Calu3 (cell line): ENCODE measurements at regions not wholly inside any gene's neighbourhood (a gene's known extent, or its start where the extent isn't known, plus 50 kb on each side); places are given as distances from the start of the nearest gene placed in this dataset.

Source experiments
- BruUV-seq: library from RNA; stranded (reverse); fragments of 400-500 nt; replicated peaks from 2 replicates; lab custom pipeline; 2021; lab: Mats Ljungman, UMichigan
- CTCF ChIA-PET: fragments of 300-600 bp; sonication (Branson Sonifier 250); formaldehyde crosslinking; loops from one replicate; lab custom pipeline; 2022; ENCODE audit warnings: antibody characterized with exemption; lab: Charles Lee
- DNase-seq: peaks from one replicate; pipeline ENCODE4 v3.0.0; 2022
- H3K27ac Mint-ChIP-seq: one replicate; pipeline ENCODE4 v1.8.0; 2022; ENCODE audit warnings: mixed read lengths; ENCODE audit not compliant: unreplicated experiment
- H3K27me3 Mint-ChIP-seq: one replicate; pipeline ENCODE4 v1.8.0; 2022; ENCODE audit warnings: mixed read lengths; ENCODE audit not compliant: unreplicated experiment
- H3K36me3 Mint-ChIP-seq: one replicate; pipeline ENCODE4 v1.8.0; 2022; ENCODE audit warnings: mild to moderate bottlenecking, moderate library complexity, mixed read lengths; ENCODE audit not compliant: insufficient read depth, unreplicated experiment
- H3K4me1 Mint-ChIP-seq: one replicate; pipeline ENCODE4 v1.8.0; 2022; ENCODE audit warnings: mild to moderate bottlenecking, low read depth, mixed read lengths; ENCODE audit not compliant: unreplicated experiment
- H3K4me3 Mint-ChIP-seq: one replicate; pipeline ENCODE4 v1.8.0; 2022; ENCODE audit warnings: mild to moderate bottlenecking, low read depth, moderate library complexity, mixed read lengths; ENCODE audit not compliant: unreplicated experiment
- H3K9me3 Mint-ChIP-seq: one replicate; pipeline ENCODE4 v1.8.0; 2022; ENCODE audit warnings: low read depth, mixed read lengths; ENCODE audit not compliant: unreplicated experiment
- intact Hi-C: fragments of 100-400 bp; cut with micrococcal nuclease; formaldehyde crosslinking; loops from one replicate; pipeline ENCODE4 v1.10.0; 2022; ENCODE audit not compliant: unreplicated experiment
- TF ChIP-seq, protein P1 (sequence below): fragments of 200-600 bp; IDR thresholded peaks from one replicate; pipeline ENCODE4 v1.8.0; 2022; ENCODE audit warnings: antibody characterized with exemption; ENCODE audit not compliant: unreplicated experiment

DNA sequence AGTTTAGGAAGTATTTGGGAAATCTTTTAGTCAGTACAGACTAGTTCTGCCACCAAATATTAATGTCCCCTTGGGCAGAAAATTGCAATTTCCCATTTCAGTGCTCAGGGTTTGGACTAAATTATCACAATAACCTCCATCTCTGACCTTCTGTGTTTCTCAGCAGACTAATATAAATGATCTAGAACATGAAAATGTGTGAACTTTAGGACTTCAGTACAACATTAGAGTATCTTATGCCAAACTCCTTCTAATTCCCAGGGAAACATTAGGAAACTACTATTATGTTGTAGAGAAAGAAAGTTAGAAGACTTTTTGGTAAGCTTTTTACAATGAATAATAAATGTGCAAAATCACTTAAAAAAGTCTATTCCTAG lies 1087.6 kb upstream of the CITED2 start:
- CTCF ChIA-PET, result interaction anchor here (0.7 to 1.2 kb wide), 2 partner anchors 161 to 253 kb away, joined by 3 to 11 read pairs; no protein-coding TSS in a partner anchor
- Mint-ChIP-seq H3K4me3 (no peak overlapping the region), H3K4me1 (peaks cover 44% of the 10 kb centered on the region), H3K27ac (peak overlapping the region; percentile 85), H3K36me3 (peaks cover 6% of the 10 kb centered on the region), H3K27me3 (no peaks in the 10 kb centered on the region), H3K9me3 (no peaks in the 10 kb centered on the region)
- intact Hi-C loops, result loop anchor here (10.0 kb wide), 2 partner anchors 73 to 877 kb away; no protein-coding TSS in a partner anchor
- DNase-seq, result no peak
- TF ChIP-seq, protein P1, sequence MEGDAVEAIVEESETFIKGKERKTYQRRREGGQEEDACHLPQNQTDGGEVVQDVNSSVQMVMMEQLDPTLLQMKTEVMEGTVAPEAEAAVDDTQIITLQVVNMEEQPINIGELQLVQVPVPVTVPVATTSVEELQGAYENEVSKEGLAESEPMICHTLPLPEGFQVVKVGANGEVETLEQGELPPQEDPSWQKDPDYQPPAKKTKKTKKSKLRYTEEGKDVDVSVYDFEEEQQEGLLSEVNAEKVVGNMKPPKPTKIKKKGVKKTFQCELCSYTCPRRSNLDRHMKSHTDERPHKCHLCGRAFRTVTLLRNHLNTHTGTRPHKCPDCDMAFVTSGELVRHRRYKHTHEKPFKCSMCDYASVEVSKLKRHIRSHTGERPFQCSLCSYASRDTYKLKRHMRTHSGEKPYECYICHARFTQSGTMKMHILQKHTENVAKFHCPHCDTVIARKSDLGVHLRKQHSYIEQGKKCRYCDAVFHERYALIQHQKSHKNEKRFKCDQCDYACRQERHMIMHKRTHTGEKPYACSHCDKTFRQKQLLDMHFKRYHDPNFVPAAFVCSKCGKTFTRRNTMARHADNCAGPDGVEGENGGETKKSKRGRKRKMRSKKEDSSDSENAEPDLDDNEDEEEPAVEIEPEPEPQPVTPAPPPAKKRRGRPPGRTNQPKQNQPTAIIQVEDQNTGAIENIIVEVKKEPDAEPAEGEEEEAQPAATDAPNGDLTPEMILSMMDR, result no peak
- no TSS peak for BruUV-seq

DNA sequence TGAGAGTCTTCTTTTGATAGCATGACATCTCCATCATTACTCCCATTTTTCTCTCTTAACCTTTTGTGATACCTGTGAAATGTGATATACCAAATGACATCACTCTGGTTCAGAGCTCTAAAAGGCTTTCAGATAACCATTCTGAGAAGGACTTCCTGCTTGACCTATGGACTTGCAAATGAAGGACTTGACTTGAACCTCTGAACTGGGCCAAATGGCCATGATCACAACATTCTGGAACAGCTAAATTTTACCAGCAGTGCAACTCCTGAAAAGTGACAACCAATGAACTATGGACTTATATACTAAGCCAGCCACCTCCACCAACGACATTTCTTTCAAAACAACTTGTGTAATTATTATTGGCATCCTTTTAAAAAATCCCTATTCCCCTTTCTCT lies 1085.8 kb upstream of the CITED2 start:
- no TSS peak for BruUV-seq
- no peak overlapping the region for H3K27ac Mint-ChIP-seq
- DNase-seq, result no peak
- CTCF ChIA-PET, result no interaction called here
- H3K27me3 Mint-ChIP-seq, result no peaks in the 10 kb centered on the region
- TF ChIP-seq, protein P1, result no peak
- intact Hi-C loops, result loop anchor here (10.0 kb wide), 2 partner anchors 75 to 875 kb away; no protein-coding TSS in a partner anchor
- peaks cover 6% of the 10 kb centered on the region for H3K36me3 Mint-ChIP-seq
- H3K4me3 Mint-ChIP-seq, result no peak overlapping the region
- H3K9me3 Mint-ChIP-seq, result no peaks in the 10 kb centered on the region
- peaks cover 30% of the 10 kb centered on the region for H3K4me1 Mint-ChIP-seq

DNA sequence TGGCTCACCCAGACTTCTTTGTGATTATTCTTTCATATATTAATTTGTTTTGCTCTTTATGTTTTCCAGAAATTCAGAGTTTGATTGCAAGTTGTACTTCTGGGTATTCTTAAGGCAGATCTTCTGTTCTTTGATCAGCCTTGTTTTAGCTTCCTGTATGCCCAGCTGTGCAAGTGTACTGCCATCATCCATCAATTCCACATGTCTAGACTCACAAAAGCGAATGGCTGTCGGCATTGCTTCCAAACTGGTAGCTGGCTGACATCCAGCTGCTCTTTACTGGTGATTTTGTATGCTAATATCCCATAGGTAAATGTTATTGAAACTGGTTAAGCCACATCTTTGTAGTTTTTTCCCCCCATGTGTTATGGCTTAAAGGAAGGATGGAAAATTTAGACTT lies 1084.8 kb upstream of the CITED2 start:
- intact Hi-C loops, result no loop called here
- no TSS peak for BruUV-seq
- CTCF ChIA-PET, result no interaction called here
- Mint-ChIP-seq H3K36me3 (peaks cover 6% of the 10 kb centered on the region), H3K27me3 (no peaks in the 10 kb centered on the region), H3K4me1 (peaks cover 23% of the 10 kb centered on the region), H3K9me3 (no peaks in the 10 kb centered on the region), H3K4me3 (no peak overlapping the region), H3K27ac (no peak overlapping the region)
- DNase-seq, result no peak
- TF ChIP-seq, protein P1, result no peak

DNA sequence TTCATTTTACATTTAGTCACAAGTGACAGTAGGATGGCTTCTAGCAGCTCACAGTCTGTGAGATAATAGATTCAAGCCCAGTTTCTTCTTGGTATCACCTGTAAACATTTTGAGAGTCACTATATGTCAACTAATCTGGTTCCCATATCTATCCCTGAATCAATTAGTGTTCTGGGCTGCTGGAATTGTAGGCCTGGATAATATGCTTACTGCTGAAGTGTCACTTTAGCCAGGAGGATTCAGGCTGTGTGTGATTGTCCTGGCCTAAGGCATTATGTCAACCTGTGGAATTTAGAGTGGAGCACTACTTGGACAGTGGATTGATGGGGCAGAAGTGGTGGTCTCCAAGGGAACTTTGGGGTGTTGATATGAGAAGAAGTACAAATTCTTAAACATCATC lies 1071.8 kb upstream of the CITED2 start:
- no peak overlapping the region for H3K27ac Mint-ChIP-seq
- no peaks in the 10 kb centered on the region for H3K36me3 Mint-ChIP-seq
- BruUV-seq, result no TSS peak
- intact Hi-C loops, result loop anchor here (10.0 kb wide), 1 partner anchor 561 kb away; no protein-coding TSS in a partner anchor
- H3K27me3 Mint-ChIP-seq, result no peaks in the 10 kb centered on the region
- no peak overlapping the region for H3K4me3 Mint-ChIP-seq
- TF ChIP-seq, protein P1, result no peak
- CTCF ChIA-PET, result no interaction called here
- no peaks in the 10 kb centered on the region for H3K9me3 Mint-ChIP-seq
- DNase-seq, result no peak
- H3K4me1 Mint-ChIP-seq, result no peaks in the 10 kb centered on the region
